Right ventricle myocardium superior (tissue), 1 donor: ENCODE measurements at regions not wholly inside any gene's neighbourhood (a gene's known extent, or its start where the extent isn't known, plus 50 kb on each side); places are given as distances from the start of the nearest gene placed in this dataset.
A peak's percentile ranks its signal among the peaks of the same experiment; 100 is the strongest.

Experiments
- ATAC-seq: fragments of 200-7000 bp; cut with Tn5 transposase; one replicate; pipeline ENCODE4 v1.9.1; 2020; ENCODE audit warnings: mild to moderate bottlenecking; ENCODE audit not compliant: poor library complexity
- DNase-seq: peaks from one replicate; pipeline ENCODE4 v3.0.0-alpha.2; 2020
- intact Hi-C: fragments of 100-400 bp; cut with DNase I; formaldehyde crosslinking; loops from one replicate; pipeline ENCODE4 v1.11.2; 2022
- donor health status: DM: no; HTN: yes; CAD: no; lungs with severe emphysema.

DNA sequence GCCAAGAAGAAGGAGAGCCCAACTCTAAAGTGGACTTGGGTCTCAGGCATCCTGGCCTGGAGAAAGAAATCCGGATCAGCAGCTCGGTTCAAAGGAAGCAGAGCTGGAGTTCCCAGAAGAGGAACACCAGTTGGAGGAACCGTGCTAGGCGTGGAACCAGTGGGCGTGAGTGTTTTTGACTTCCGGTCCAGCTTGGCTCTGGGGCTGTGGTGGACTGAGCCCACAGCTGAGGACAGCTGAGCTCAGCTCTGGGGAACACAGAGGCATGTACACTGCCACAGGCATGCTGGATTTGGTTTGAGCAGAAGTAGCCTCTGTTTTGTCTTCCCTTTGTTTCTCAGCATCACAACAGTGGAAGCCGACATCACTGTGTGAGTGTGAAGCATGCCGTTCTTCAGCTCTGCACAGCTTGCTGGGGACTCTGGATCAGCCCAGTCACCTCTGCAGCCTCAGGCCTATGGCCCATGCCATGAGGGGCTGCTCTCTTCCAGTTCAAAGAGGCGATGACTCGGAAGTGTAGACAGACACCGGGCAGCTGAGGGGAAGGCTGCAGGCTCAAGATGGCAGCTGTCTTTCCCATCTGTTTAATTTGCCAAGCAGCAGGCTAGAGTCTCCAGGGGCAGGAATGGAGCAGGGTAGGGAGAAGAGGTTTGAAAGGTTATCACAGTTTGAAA lies 185.8 kb upstream of the UBE3A start:
- DNase-seq (peak; percentile 74), ATAC-seq (peak; percentile 93)
- intact Hi-C loops: no loop called here

DNA sequence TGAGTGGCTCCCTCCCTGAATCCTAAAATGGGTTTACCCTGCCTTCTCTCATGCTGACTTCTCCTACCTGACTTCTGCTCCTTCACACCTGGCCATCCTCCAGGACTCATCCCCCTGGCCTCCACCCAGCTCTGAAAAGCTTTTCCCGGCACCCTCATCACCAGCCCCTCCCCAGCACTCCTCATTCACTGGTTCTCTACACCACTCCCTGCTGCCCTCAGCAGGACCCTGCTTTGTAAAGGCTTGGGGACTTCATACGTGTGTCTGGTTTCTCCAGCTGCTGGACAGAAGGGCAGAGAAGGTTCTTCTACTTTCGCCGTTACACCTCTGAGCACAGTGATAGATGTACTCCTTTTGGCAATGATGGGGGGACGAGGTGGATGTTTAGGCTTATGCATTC lies 184.9 kb upstream of the UBE3A start:
- ATAC-seq (no peak), DNase-seq (no peak)
- intact Hi-C loops: no loop called here

DNA sequence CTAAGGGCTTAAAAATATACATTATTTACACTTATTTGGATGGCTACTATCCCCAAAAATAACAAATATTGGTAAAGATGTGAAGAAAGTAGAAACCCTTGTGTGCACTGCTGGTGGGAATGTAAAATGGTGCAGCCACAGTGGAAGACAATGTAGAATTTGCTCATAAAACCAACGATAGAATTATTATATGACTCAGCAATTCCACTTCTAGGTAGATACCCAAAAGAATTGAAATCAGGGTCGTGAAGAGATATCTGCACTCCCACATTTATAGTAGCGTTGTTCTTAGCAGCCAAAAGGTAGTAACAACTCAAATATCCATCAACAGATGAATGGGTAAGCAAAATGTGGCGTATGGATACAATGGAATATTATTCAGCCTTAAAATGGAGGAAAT lies 181.6 kb upstream of the UBE3A start:
- no peak for DNase-seq
- ATAC-seq: no peak
- intact Hi-C loops: no loop called here

DNA sequence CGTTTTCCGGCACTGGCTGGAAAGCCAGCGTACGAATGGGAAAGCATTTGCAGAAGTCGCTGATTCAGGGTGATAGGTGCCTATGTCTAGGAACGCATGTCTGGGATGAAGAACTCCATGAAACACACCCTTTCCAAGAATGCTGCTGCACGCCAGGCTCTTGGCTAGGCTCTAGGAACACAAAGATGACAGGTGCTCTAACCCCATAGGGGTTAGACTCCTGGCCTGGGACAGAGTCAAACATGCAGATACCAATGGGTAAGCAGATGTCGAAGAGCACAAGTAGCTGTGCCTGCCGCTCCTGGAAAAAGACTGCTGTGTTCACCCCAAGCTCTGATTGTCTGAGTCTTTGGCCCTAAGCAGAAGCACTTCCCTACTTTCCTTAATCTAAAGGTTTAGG lies 180.9 kb upstream of the UBE3A start:
- intact Hi-C loops: no loop called here
- DNase-seq (no peak), ATAC-seq (no peak)

DNA sequence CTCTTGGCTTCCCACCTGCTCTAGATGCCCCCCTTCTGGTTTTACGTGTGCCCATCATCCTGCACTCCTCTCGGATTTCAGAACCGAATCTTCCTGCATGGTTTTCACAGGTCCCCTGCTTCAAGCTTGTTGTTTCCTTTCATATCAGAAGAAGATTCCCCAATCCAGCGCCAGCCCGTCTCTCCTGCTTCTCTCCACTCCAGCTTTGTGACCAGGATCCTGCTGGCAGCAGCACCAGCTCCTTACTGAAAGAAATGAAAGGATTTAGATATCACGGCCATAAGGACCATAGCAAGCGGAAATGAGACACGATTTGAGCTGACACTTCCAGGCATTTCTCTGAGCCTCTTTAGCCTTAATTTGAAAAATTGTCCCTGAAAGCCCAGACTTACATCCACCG lies 180.3 kb upstream of the UBE3A start:
- ATAC-seq (no peak), DNase-seq (no peak)
- intact Hi-C loops: no loop called here

DNA sequence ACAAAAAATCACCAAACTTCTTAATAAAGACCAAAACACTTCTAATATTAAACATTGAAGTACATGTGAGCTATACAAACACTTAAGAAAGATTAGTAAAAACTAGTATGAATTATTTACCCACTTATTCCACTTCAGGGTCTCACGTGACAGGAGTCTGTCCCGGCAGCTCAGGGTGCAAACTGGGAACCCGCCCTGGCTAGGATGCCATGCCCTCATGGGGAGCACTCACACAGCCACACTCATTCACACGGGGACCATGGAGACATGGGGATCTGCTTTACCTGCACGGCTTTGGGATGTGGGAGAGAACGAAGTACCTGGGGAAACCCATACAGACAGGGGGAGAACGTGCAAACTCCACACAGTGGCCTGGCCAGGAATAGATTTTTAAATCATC lies 179.3 kb upstream of the UBE3A start:
- ATAC-seq: no peak
- intact Hi-C loops: no loop called here

DNA sequence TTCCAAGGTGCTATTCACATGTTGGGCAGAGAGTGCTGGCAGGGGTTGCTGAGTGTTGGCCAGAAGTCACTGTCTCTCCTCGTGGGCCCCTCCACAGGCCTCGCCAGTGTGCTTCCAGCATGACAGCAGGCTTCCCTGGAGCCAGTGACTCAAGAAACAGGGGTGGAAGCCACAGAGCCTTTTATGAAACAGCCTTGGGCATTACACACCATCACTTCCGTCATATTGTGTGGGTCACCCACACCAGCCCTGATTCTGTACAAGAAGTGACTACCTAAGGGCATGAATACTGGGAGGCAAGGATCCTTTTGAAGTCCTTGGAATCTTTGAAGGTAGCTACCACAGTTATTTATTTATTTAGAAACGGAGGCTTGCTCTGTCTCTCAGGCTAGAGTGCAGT lies 177.6 kb upstream of the UBE3A start:
- ATAC-seq (no peak), DNase-seq (no peak)
- intact Hi-C loops: no loop called here

More for the DNA sequence above, 179.3 kb upstream of the UBE3A start:
- DNase-seq: no peak

DNA sequence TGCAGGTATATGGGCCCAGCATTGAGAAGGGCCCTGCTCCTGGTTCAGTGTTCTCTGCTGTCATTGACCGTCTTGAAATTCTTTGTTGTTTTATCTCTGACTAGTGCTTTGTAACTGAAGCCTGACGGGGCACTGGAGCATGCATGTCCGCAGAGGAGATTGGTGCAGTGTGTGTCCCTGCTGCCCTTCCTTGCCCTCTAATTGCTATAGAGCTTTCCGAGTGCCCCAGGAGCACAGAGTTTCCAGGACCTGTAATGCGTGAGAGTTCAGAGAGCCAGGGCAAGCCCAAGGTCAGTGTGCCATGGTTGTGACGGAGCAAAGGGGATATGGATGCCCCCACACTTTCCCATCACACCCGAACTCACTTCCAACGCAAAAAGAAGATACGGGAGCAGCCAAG lies 174.3 kb upstream of the UBE3A start:
- DNase-seq: no peak
- intact Hi-C loops: no loop called here
- ATAC-seq: no peak

DNA sequence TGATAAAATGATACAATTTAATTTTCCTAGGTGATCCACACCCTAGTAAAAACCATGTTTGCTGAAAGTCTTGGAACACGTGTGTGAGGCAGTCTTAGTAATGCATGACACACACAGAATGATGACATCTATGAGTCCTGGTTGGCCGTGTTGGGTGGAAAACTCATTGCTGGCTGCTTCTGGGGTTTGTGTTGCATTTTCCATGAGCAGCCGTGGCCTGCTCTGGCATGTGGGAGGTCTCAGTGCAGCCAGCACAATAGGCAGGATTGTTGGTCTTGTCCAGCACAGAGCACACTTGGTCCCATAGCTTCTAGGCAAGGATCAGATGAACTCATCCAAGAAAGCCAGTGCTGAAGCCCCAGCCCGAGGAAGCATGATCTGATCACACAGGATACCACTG lies 172.8 kb upstream of the UBE3A start:
- DNase-seq (peak; percentile 66), ATAC-seq (peak; percentile 79)
- intact Hi-C loops: no loop called here

DNA sequence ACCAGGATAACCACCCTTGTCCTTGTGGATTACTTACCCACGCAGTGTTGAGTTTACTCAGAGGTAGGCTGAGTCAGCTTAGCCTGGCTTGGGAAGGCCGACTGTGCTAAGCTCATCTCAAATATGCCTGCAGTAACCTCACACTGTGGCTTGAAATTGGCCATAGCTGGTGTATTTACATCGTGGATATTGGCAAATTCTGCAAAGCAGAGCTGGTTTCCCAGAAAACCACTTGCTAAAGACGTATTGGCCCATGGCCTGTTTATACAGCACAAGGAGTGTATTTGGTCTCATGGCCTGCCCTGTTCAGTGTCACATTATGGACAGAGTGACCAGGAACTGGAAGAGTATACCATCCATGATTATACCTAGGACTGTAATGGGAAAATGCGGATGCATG lies 170.5 kb upstream of the UBE3A start:
- no peak for ATAC-seq
- intact Hi-C loops: no loop called here
- no peak for DNase-seq

DNA sequence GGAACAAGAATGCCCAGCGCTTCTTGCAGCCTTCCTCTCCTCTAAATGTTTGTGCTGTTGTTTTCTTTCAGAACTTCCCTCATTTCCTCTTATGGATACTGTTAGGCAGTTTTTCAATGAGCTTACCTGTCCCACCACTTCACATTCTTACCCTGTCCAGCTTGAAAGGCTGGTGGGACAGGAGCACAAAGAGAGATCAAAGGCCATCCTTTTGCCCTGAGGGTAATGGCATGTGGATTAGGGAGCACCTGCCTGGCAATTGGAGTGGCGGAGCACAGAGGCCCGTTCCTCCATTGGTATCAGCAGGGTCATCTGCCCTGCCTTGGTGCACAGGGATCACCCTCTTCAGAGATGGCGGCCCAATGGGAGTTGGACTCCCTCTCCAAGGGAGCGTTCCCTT lies 170.1 kb upstream of the UBE3A start:
- DNase-seq (no peak), ATAC-seq (no peak)
- intact Hi-C loops: no loop called here

DNA sequence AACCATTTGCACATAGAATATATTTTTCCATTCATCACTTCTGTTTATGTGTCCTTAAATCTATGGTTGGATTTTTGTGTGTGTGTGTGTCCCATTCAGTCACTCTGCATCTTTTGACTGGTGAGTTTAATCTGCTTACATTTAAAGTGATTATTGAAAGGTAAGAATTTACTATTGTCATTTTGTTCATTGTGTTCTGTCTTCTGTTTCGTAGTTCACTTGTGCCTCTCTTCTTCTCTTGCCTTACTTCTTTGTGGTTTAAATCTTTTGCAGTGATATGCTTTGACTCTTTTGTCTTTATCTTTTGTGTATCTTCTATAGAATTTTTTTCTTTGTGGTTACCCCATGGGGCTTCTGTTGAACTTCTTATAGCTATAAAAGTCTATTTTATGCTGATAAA lies 166.3 kb upstream of the UBE3A start:
- ATAC-seq (no peak), DNase-seq (no peak)
- intact Hi-C loops: no loop called here

DNA sequence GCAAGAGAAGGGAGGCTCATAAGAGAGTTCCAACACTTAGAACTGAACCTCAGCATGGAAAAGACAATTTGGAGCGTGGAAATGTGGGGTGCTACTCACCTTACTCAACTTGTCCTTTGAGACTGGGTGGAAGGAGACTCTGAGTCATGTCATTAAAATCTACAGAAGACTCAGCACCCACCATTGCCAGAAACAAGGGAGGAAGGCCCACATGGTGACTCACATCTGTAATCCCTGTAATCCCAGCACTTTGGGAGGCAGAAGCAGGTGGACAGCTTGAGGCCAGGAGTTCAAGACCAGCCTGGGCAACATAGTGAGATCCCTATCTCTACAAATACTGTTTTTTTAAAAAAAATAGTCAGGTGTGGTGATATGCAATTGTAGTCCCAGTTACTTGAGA lies 161.9 kb upstream of the UBE3A start:
- ATAC-seq: no peak
- intact Hi-C loops: no loop called here

DNA sequence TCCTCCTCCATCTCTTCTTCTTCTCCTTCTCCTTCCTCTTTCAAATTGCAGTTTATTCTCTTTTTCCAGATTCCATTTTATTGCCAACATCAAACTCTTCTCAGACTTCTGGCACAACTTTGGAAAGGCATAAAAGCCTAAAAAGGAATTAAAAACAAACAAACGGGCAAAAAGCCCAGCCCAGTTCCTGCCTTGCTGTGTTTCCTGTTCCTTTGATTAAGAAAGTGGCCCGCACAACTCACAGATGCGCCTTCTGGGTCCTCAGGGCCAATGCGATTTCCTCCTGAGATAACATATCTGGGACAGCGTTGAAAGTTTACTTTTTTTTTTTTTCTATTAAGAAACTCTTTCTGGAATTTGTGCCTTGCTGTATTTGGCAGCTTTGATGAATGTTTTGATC lies 158.7 kb upstream of the UBE3A start:
- ATAC-seq: no peak
- no peak for DNase-seq
- intact Hi-C loops: no loop called here

More for the DNA sequence above, 161.9 kb upstream of the UBE3A start:
- no peak for DNase-seq

DNA sequence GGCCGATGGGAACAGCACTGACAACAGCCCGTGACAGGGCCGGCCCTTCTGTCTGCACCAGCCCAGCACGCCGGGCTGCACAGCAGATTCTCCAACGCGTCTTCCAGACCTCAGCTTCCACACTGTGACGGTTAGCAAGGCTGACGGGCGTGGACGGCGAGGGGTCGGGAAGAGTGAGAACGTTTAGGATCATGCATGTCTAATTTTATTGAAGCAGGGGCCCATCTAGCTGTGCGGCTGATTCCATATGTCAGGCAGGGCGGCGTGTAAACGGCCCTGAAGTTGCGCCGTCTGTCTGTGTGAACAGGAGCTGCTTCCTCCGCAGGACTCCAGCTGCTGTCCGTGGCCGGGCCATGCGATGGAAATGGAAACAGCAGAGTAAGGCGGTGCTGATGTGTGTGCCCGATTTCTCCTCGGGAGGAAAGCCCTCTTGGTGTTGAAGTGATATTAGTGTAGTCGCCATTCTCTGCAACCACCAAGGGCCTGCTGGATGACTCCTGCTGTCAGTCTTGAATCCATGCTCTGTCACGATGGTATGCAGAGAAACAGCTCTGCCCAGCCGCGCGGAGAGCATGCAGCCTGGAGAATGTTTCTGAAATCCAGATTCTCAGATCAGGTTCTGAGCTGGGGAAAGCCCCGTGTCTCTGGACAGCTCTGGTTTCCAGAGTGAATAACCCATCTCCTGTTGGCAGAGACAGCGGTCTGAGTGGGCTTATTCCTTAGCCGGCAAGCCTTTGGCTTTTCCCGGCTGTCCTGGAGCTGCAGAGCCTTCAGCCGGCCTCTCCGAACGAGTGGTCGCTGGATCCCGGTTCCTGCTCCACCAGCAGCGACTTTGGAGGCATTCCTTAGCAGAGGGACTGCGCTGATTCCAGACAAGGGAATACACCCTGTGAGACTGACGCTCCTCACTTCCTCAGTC lies 158.1 kb upstream of the UBE3A start:
- DNase-seq (no peak), ATAC-seq (peak; percentile 51)

DNA sequence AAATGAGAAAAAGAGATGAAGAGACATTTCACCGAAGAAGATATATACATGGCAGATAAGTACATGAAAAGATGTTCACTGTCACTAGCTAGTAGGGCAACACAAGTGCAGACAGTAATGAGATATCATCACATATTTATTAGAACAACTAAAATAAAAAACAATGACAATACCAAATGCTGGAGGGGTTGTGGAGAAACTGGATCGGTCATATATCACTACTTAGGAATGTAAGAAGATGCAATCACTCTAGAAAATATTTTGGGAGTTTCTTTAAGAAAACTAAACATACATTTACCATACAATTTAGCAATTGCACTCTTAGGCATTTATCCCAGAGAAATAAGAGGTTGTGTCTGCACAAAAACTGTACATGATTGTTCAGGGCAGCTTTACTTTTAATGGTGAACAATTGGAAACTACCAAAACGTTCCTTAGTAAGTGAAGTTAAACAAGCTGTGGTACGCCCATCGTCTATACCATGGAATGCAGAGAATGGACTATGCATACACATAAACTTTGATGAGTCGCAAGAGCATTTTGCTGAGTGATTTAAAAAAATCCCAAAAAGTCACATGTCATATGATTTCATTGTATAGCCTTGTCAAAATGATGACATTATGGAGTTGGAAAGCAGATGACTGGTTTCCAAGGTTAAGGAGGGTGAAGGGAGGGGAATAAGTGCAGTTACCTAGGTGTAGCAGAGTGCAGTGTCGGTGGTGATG lies 149.0 kb upstream of the UBE3A start:
- ATAC-seq (no peak), DNase-seq (no peak)
- intact Hi-C loops: no loop called here

More for the DNA sequence above, 158.1 kb upstream of the UBE3A start:
- intact Hi-C loops: no loop called here

DNA sequence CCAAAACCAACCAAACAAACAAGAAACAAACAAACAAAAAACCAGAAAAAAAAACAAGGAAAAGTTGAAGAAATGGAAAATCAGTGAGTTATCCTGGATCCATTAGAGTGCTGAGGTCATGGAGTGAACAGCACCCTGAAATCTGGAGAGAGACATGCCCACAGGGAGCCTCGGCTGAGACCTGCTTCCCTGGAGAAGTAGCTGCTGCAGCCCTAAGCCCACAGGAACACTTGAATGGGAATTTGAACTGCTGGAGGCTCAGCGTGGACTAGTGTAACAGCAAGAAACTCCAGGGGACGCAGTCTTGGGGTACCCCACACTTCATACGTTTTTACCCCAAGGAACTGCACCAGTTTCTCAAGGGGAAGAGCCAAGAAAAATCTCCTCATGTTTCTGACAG lies 144.1 kb upstream of the UBE3A start:
- ATAC-seq (no peak), DNase-seq (no peak)
- intact Hi-C loops: no loop called here

DNA sequence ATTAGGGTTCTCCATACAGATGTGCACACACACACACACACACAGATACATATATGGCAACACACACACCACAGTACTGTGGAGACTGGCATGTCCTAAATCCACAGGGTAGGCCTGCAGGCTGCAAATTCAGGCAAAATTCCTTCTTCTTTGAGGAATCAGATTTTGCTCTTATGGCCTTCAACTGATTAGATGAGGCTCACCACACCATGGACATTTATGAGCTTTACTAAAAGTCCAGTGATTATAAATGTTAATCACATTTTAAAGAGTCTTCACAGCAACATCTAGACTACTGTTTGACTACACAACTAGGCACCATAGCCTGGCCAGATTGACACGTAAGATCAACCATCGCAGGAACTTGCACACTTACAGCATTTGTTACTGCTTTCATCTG lies 140.3 kb upstream of the UBE3A start:
- no peak for DNase-seq
- ATAC-seq: no peak
- intact Hi-C loops: no loop called here

DNA sequence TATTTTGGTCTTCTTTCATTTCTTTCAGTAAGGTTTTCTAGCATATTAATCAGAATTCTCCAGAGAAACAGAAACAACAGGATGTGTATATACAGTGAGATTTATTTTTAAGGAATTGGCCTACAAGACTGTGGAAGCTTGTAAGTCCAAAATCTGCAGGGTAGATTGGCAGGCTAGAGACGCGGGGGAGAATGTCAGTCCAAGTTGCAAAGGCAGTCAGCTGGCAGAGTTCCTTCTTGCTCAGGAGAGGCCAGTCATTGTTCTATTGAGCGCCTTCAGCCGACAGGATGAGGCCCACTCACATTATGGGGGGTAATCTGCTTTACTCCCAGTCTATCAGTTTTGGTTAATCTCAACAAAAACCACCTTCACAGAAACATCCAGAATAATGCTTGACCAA lies 133.4 kb upstream of the UBE3A start:
- DNase-seq: no peak
- ATAC-seq: no peak
- intact Hi-C loops: no loop called here

DNA sequence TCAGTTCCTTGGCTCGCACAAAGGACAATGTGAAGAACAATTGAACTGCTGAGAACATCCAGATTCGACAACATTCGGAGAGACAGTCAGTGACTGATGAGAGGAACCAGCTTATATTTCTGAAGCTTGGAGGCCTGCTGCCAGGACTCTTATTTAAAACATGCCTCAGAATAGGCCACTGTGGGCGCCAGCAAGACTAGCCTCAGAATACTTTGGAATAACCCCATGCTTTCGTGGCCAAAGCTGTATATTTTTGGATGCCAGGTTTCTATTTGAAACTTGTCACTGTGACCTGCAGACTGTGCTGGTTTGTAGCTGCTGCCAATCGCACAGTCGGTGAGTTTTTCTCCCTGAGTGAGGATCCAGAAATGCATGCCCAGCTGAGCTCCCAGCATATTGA lies 129.9 kb upstream of the UBE3A start:
- intact Hi-C loops: no loop called here
- ATAC-seq (peak; percentile 84), DNase-seq (peak; percentile 71)
